Left colon (tissue), 2 donors: ENCODE measurements at regions not wholly inside any gene's neighbourhood (a gene's known extent, or its start where the extent isn't known, plus 50 kb on each side); places are given as distances from the start of the nearest gene placed in this dataset.

Experiments used
- ATAC-seq: fragments of 200-7000 bp; cut with Tn5 transposase; one replicate; pipeline ENCODE4 v1.9.1; 2020; ENCODE audit warnings: mild to moderate bottlenecking, moderate library complexity
- DNase-seq, 2 donors: peaks; one replicate each; pipeline ENCODE4 v3.0.0-alpha.2; 2020
- intact Hi-C, 2 donors: fragments of 100-400 bp; cut with DNase I in 1 of 2; cut with micrococcal nuclease in 1 of 2; formaldehyde crosslinking; loops; one replicate each; pipeline versions ENCODE4 v1.11.2 to v1.14.0; 2022; cut with DNase I, micrococcal nuclease
- donor health status: DM: no; HTN: no; CAD: no.
- donor health status: DM: yes; HTN: yes; CAD: no.

GRCh38 chr12:132388379-132389015 lies 59.1 kb upstream of the GALNT9 start:
- ATAC-seq (no peak), DNase-seq (no peak)
- intact Hi-C loops: no loop called here

GRCh38 chr12:132386926-132387497 lies 57.6 kb upstream of the GALNT9 start:
- ATAC-seq: no peak
- DNase-seq: no peak
- intact Hi-C loops: no loop called here

DNA sequence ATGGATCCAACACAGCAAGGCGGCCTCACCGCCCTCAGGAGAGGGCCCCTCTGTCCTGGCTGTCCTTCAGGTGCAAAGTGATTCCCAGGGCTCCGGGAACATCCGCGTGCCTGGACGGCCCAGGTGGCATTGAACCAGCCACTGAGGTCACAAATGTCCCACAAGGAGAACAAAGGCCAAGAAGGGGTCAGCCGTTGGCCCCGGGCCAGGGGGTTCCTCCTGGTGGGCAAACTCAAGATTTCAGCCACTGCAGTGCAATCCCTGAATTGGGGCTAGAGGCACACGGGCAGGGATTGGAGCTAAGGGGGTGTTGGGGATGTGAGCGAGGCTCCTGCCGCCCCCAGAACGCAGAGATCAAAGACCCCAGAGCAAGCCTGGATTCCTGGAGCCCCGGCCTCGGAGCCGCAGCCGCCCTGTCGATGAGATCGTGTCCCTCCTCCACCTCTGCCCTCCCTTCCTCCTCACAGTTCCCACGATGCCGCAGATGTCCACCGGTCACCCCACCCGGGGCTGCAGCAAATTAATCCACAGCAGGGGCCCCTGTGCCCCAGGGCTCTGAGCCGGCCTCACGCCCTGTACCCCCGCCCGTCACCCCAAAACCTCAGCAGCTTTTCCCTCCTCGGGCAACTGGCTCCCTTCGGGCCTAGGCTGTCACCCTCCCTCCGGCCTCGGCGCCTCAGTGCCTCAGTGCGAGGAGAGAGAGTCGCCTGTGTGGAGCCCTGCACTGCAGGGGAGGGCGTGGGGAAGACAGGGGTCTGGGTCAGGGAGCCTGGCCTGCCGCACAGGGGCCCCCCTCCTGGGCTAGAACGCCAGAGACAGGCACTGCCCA lies 56.7 kb upstream of the GALNT9 start:
- DNase-seq (no peak), ATAC-seq (no peak)
- intact Hi-C loops: no loop called here

DNA sequence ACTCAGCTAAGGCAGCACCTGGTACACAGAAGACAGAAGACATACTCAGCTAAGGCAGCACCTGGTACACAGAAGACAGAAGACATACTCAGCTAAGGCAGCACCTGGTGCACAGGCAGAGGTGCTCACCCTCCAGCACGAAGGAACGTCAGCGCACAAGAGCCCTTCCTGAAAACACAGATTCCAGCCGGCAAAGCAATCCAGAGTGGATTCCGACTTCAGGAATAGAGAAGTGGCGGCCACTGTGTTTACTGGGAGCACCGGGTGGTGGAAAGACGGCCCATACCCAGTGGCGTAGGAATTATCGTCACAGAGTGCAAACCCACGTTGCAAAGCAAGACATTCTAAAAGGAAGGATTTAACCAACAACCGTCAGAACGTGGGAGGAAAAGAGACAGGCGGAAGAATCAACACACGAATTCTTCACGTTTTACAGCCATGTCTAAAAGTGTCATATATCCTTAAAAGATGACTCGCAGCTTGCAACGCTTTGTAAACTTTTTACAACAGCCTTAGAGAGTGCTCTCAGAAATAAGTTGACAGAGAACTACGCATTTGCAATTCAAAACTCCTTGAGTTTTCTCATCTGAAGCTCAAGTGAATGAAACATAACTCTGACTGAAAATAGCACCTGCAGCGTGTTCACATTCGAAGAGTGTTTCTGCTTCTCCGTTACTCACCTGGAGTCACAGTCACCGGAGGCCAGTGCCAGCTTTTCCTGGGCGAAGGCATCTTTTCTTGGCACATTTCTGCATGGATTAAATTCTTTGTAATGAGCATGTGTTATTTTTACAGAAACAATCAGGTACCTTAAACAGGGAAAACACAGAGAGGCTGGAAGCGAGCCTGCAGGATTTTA lies 55.8 kb upstream of the GALNT9 start:
- no peak for ATAC-seq
- intact Hi-C loops: no loop called here
- no peak for DNase-seq

DNA sequence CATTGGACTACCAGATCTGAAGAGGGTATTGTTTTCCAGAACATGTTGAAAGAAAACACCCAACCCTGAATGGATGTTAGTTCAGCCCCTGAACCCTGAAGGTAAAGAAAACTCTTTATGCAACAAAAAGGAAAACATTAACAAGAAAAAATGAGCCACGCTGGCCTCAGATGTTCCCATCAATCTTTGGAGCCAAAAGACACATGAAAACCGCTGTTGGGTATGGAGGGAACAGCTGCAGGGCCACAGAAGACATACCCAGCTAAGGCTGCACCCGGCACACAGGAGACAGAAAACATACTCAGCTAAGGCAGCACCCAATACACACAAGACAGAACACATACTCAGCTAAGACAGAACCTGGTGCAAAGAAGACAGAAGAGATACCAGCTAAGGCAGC lies 51.3 kb upstream of the GALNT9 start:
- ATAC-seq (no peak), DNase-seq (no peak)
- intact Hi-C loops: no loop called here

DNA sequence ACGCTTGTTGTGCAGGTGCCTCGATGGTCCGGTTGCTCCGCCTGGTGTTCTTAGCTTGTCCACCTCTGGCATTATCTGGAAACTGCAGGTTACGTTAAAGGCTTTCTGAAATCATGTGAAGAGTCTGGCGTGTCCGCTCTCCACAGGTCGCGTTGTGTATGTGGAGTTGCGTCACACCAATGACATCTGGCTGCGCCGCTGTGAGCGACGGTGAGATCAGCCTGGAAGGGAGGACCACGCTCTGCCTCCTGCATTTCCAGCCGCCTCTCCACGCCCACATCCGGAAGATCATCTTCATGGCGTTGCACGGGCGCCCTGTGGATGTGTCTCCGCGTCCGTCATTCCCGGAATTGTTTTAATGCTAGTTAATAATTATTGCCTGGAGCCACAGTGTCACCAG lies 50.6 kb upstream of the GALNT9 start:
- intact Hi-C loops: no loop called here
- no peak for DNase-seq
- ATAC-seq: no peak

- intact Hi-C loops: no loop called here
- no peak for ATAC-seq
- no peak for DNase-seq
These were observed 50.2 kb upstream of the GALNT9 start for GRCh38 chr12:132379576-132379975.
